Left ventricle myocardium inferior (tissue), 1 donor: ENCODE measurements at regions not wholly inside any gene's neighbourhood (a gene's known extent, or its start where the extent isn't known, plus 50 kb on each side); places are given as distances from the start of the nearest gene placed in this dataset.
"Not testable (repeated sequence)": the region's sequence is repeated elsewhere in the genome, so short reads cannot be mapped to it uniquely, and the experiment has no call there.

Experiments
- DNase-seq: peaks from one replicate; pipeline ENCODE4 v3.0.0-alpha.2; 2020
- H3K27ac ChIP-seq: fragments of 200-600 bp; replicated peaks from 2 replicates; pipeline ENCODE4 v1.8.0; 2021
- H3K27me3 ChIP-seq: fragments of 200-600 bp; 2 replicates; pipeline ENCODE4 v1.8.0; 2021; ENCODE audit warnings: low read depth
- H3K36me3 ChIP-seq: fragments of 200-600 bp; 2 replicates; pipeline ENCODE4 v1.8.0; 2021
- H3K4me1 ChIP-seq: fragments of 200-600 bp; 2 replicates; pipeline ENCODE4 v1.8.0; 2021
- H3K4me3 ChIP-seq: fragments of 200-600 bp; 2 replicates; pipeline ENCODE4 v1.8.0; 2021; ENCODE audit warnings: mild to moderate bottlenecking, moderate library complexity
- H3K9me3 ChIP-seq: fragments of 200-600 bp; replicated peaks from 2 replicates; pipeline ENCODE4 v1.8.0; 2021
- CTCF ChIP-seq: fragments of 200-600 bp; IDR thresholded peaks from 2 replicates; pipeline ENCODE4 v1.8.0; 2021; ENCODE audit warnings: antibody characterized with exemption, mild to moderate bottlenecking, borderline replicate concordance
- intact Hi-C: fragments of 100-400 bp; cut with micrococcal nuclease; formaldehyde crosslinking; loops from one replicate; pipeline ENCODE4 v1.11.0; 2022
- donor health status: DM: no; HTN: yes; CAD: no; lungs with severe emphysema.

- no peaks in the 10 kb centered on the region for H3K9me3 ChIP-seq
- DNase-seq = no peak
- TF ChIP-seq CTCF = no peak
- intact Hi-C loops = no loop called here
- H3K27me3 ChIP-seq = peaks cover 67% of the 10 kb centered on the region
- H3K36me3 ChIP-seq = no peaks in the 10 kb centered on the region
- H3K4me1 ChIP-seq = peaks cover 9% of the 10 kb centered on the region
- no peak overlapping the region for H3K4me3 ChIP-seq
- H3K27ac ChIP-seq = no peak overlapping the region
These were observed 337.4 kb downstream of the SRGAP2C start for GRCh38 chr1:121522061-121522759.

- H3K27ac ChIP-seq, H3K4me3 ChIP-seq, H3K9me3 ChIP-seq, intact Hi-C loops, H3K36me3 ChIP-seq, H3K4me1 ChIP-seq, DNase-seq: not testable (repeated sequence)
- peaks cover 58% of the 10 kb centered on the region for H3K27me3 ChIP-seq
These were observed 338.3 kb downstream of the SRGAP2C start for GRCh38 chr1:121523112-121523511.

GRCh38 chr1:121525355-121525754 is 340.6 kb downstream of the SRGAP2C start:
- no peak for TF ChIP-seq CTCF
- no peaks in the 10 kb centered on the region for H3K36me3 ChIP-seq
- no peaks in the 10 kb centered on the region for H3K9me3 ChIP-seq
- H3K4me3 ChIP-seq = no peak overlapping the region
- no peak for DNase-seq
- peaks cover 36% of the 10 kb centered on the region for H3K27me3 ChIP-seq
- H3K27ac ChIP-seq = no peak overlapping the region
- H3K4me1 ChIP-seq = no peaks in the 10 kb centered on the region
- intact Hi-C loops = no loop called here

GRCh38 chr1:121528958-121529357 is 344.2 kb downstream of the SRGAP2C start:
- not testable (repeated sequence) for H3K27ac ChIP-seq

GRCh38 chr1:121530026-121530425 is 345.3 kb downstream of the SRGAP2C start:
- H3K4me3 ChIP-seq, H3K36me3 ChIP-seq, H3K9me3 ChIP-seq, H3K4me1 ChIP-seq, H3K27me3 ChIP-seq, DNase-seq, H3K27ac ChIP-seq, intact Hi-C loops: not testable (repeated sequence)

More at GRCh38 chr1:121528958-121529357, 344.2 kb downstream of the SRGAP2C start:
- H3K4me1 ChIP-seq, H3K36me3 ChIP-seq, H3K4me3 ChIP-seq, DNase-seq, intact Hi-C loops, H3K9me3 ChIP-seq, H3K27me3 ChIP-seq: not testable (repeated sequence)

GRCh38 chr1:121531747-121532146 is 347.0 kb downstream of the SRGAP2C start:
- H3K4me3 ChIP-seq, H3K27ac ChIP-seq, intact Hi-C loops, H3K9me3 ChIP-seq, H3K4me1 ChIP-seq, H3K27me3 ChIP-seq, DNase-seq, H3K36me3 ChIP-seq: not testable (repeated sequence)

GRCh38 chr1:121538148-121538547 is 353.4 kb downstream of the SRGAP2C start:
- intact Hi-C loops, DNase-seq, H3K4me1 ChIP-seq: not testable (repeated sequence)

GRCh38 chr1:121538943-121539575 is 354.3 kb downstream of the SRGAP2C start:
- Histone ChIP-seq H3K27me3 (peaks cover 8% of the 10 kb centered on the region), H3K36me3 (no peaks in the 10 kb centered on the region), H3K4me3 (no peak overlapping the region), H3K4me1 (no peaks in the 10 kb centered on the region), H3K27ac (no peak overlapping the region), H3K9me3 (no peaks in the 10 kb centered on the region)
- TF ChIP-seq CTCF = no peak
- intact Hi-C loops = no loop called here
- no peak for DNase-seq

More at GRCh38 chr1:121538148-121538547, 353.4 kb downstream of the SRGAP2C start:
- not testable (repeated sequence) for H3K27me3 ChIP-seq, H3K4me3 ChIP-seq, H3K36me3 ChIP-seq, H3K9me3 ChIP-seq, H3K27ac ChIP-seq

- H3K27me3 ChIP-seq, H3K36me3 ChIP-seq, intact Hi-C loops, H3K27ac ChIP-seq, H3K4me3 ChIP-seq, H3K9me3 ChIP-seq, DNase-seq, H3K4me1 ChIP-seq: not testable (repeated sequence)
These were observed 359.2 kb downstream of the SRGAP2C start for GRCh38 chr1:121543988-121544387.
